NCI-H82 treated with DMSO at 0.1 percent for 48 hours (cell line): ENCODE measurements at regions not wholly inside any gene's neighbourhood (a gene's known extent, or its start where the extent isn't known, plus 50 kb on each side); places are given as distances from the start of the nearest gene placed in this dataset.
A peak's percentile ranks its signal among the peaks of the same experiment; 100 is the strongest.
"Not testable (repeated sequence)": the region's sequence is repeated elsewhere in the genome, so short reads cannot be mapped to it uniquely, and the experiment has no call there.

Experiments used
- DNase-seq: peaks from one replicate; lab custom pipeline; 2025; ENCODE audit not compliant: unreplicated experiment; lab: John Stamatoyannopoulos, UW

DNA sequence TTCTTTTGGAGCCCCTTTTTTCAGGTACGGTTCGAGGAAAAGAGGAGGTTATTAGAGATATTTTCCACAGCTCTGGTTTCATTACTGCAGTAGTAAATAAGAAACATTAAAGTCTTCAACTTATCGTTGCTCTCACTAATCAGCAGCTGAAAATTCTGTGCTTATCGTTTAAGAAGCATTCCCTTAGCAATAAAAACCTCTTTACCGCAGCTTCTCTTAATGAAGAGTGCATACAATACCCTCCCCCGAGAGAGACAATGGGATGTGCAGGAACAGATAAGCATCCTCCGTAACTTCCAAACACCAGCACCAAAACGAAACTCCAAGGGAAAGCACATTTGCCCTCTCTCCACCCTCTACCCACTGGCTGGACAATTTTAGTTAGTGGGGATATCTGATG, 384.5 kb downstream of the NEBL start:
- no peak for DNase-seq

DNA sequence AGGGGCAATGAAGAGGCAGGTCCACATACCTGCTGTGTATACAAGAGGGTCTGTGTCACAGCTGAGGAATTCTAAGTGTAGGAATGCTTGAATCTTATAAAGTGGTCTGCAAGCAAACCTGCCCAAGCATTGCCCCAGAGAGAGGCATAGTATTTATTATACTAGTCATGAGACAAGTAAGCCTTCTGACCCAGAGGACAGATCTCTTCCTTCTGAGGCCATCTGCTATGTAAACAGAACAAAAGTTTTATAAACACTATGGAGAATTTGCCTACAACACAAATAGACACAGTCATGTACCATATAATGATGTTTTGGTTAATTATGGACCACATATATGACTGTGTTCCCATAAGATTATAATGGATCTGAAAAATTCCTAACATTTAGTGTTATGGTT, 388.2 kb downstream of the NEBL start:
- no peak for DNase-seq

DNA sequence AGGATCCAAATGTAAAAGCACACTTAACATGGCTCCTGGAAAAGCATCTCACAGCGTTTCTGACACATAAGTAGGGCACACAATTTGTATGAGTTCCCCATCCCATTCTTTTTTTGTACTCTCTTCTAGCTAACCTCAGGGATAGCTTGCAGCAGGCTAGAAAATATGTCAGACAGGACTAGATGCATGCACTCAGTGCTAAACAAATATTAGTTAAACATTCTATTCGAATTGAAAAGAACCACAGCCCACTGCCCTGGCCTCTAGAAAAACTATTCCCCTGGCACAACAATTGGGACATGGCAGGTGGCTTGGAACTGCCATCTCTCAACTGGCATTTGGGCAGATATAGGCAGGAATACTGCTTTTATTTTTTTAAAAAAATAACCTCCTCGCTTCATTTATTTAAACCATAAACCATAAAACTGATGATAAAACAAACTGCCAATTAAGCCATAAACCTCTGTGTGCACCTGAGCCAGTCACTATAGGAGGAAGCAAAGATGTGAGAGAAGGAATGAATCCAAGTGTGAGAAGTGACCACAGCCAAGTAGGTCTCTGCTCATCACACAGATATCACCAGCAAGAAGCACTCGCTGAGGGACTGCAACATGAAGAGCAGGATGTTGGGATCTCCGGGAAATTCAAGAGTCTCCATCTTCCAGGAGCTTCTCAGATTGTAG, 394.1 kb downstream of the NEBL start:
- DNase-seq, result no peak

DNA sequence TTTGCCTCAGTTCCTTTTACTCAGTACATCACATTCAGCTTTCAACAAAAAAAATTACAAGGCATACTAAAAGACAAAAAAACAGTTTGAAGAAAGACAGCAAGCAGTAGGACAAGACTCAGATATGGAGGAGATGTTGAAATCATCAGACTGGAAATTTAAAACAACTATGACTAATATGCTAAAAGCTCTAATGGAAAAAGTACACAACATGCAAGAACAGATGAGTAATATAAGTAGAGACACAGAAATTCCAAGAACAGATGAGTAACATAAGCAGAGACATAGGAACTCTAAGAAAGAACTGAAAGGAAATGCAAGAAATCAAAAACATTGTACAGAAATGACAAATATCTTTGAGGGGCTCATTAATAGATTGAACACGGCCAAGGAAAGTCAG, 402.6 kb downstream of the NEBL start:
- DNase-seq, result no peak

DNA sequence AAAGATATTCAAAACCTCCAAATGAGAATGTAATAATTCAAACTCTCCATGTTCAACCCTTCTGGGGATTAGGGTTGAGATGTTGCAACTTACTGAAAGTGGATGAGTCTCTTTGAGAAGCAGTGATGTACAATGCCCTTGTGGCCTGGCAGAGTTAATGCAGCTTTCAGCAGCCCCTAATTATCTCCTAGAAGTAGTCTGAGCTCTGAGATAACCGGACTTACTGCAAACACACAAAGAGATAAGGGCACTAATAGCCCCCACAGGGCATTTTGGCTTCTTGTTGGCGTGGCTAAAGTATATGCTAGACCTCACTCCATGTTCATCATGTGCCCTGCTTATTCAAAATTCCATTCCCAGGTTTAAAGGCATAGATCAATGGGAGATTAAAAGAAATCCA, 404.7 kb downstream of the NEBL start:
- DNase-seq, result peak; percentile 4

DNA sequence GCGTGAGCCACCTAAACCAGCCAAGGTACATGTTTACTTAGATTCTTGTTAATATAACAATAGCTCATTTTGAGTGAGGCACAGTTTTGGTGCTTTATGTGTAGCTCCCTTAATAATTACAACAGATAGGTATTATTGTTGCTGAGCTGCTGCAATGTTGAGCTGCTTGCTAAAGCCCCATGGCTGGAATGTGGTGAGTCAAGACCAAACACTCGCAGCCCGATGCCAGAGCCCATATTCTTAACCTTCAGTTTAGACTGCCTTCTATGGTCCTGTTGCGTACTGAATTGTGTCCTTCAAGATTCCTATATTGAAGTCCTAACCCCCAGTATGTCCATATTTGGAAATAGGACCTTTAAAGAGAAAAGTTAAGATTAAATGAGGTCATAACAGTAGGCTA, 407.1 kb downstream of the NEBL start:
- DNase-seq, result no peak

DNA sequence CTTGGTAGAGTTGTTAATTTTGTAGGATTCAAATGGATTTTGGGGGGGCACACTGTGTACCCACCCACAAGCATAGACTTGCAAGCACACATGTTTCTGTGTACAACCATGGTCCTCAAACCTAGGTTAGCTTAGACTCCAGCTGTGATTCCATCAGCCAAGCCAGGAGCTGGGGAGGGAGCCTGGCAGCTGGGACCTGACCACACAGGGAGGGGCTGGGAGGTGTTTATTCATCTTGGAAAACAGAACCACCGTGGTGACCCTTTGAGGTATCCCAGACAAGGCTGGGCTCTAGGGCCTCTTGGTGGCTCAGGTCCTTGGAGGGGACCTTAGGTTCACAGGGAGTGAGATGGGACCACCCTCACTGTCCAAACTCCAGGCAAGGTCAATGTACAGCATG, 410.3 kb downstream of the NEBL start:
- DNase-seq, result no peak

DNA sequence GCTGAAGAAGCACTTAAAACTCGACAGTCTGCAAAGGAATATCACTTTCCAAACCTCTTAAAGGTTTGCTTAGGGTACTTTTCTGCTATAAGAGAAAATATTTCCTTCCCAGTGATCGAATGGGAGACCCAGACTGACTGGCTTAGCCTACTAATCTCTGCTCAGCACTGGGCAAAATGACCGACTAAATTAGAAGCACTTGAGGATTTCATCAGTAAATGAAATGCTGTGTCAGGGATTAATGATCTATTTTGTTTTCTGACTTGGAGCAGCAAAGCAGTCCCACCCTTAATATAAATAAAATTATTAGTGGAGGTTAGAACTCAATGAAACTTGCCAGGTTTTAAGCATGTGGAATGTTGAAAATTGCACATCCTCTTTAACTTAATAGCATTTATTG, 411.6 kb downstream of the NEBL start:
- DNase-seq, result peak; percentile 49

DNA sequence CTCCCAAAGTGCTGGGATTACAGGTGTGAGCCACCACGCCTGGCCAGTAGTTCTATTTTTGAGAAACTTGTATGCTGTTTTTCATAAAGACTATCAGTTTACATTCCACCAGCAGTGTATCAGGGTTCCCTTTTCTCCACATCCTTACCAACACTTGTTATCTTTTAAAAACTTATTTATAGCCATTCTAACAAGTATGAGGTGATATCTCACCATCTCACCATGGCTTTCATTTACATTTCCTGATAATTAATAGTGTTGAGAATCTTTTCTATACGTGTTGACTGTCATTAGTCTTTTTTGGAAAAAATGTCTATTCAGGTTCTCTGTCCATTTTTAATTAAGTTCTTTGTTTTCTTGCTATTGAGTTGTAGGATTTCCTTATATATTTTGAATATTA, 416.1 kb downstream of the NEBL start:
- DNase-seq, result no peak

DNA sequence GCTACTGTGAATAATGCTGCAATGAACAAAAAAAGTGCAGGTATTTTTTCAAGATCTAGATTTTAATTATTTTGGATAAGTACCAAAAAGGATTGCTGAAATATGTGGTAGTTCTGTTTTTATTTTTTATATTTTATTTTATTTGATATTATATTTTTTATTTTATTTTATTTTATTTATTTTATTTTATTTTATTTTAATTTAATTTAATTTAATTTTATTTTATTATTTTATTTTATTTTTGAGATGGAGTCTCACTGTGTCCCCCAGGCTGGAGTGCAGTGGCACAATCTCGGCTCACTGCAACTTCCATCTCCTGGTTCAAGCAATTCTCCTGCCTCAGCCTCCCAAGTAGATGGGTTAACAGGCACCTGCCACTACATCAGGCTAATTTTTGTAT, 416.5 kb downstream of the NEBL start:
- not testable (repeated sequence) for DNase-seq

DNA sequence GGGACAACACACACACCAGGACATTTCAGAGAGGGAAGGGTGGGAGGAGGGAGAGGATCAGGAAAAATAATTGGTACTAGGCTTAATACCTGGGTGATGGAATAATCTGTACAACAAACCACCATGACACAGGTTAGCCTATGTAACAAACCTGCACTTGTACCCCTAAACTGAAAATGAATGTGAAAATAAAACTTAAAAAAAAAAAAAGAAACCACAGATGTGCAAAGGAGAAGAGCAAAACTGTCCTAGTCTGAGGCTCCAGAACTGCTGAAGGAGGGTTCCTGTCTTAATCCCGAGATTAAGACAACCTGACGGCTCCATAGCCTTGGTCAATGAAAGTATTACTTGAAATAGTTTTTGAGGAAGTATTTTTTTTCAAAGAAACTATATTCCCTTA, 423.0 kb downstream of the NEBL start:
- no peak for DNase-seq

DNA sequence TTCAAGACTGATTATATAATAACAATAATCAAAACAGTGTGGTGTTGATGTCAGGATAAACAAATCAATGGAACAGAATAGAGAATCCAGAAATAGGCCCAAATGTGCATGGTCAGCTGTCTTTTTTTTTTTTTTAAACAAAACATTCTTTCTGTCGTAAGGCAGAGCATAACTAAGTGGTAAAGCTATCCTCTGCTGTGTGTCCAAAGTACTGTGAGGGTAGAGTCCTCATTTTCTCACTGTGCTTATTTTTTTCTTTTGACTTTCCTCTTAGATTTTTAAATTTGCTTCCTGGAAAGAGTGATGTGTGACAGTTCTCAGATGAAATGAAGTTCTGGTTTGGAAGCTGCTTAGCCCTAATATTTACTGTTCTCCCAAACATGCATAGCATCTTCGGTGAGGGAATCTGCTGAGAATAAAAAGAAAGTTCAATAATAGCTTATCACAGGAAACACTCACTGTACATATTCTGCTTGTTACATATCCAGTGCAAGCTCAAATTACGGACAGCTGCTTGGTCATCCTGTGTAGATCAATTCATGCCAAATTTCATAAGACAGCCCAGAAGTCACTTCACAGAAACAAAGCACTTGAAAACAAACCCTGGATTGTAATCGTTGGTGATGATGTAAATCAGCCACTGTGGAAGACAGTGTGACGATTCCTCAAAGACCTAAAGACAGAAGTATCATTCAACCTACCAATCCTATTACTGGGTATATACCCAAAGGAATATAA, 423.9 kb downstream of the NEBL start:
- no peak for DNase-seq

DNA sequence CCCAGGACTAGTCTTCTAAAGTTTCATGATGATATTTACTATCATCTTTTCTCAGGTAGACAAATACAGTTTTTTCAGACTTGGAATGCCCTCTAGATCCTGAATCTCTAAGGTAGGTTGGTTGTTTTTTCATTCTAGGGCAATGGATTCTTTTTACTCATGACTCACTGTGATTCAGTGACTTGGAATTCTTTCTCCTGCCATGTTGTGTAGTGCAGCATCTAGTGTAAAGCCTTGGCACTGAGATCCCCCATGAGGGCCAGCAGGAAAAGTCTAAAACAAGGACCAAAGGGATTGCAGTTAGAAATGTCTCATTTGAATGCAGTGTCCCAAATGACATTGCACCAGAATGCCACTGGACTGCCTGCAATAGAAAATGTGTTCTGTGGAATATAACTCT, 430.4 kb downstream of the NEBL start:
- DNase-seq, result no peak

DNA sequence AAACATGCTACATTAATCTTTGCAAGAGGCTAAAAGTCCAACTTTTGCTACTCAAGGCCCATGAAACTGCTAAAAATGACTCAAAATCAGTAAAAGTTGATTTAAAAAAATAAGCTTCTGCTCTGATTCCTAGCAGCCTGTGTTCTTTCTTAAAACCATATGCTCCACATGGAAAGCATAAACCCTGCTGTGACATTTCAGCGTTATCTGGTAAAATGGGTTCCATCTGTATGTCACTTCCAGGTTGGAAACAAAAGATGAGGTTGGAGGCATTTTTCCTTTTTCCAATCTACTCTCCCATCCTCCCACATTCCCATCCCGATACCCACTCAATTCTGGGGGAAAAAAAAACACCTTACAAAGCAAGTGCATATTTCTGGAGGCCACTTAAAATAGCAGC, 439.5 kb downstream of the NEBL start:
- no peak for DNase-seq

DNA sequence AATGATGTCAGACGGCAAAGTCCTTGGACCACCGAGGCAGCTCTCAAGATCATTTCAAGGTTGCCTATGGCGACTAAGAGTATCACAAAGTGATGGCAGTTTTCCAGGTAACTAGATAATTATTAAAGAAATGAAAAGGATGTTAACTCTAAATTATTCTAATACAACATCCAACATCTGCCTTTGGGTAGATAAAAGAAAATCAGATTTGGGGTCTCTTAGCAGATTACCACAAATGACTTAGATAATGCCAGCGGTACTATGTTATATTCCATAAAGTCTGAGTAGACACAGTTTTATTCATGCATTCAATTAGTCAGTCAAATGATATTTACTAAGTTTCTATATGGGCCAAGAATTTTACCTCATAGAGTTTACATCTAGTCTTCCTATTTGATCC, 441.3 kb downstream of the NEBL start:
- no peak for DNase-seq

DNA sequence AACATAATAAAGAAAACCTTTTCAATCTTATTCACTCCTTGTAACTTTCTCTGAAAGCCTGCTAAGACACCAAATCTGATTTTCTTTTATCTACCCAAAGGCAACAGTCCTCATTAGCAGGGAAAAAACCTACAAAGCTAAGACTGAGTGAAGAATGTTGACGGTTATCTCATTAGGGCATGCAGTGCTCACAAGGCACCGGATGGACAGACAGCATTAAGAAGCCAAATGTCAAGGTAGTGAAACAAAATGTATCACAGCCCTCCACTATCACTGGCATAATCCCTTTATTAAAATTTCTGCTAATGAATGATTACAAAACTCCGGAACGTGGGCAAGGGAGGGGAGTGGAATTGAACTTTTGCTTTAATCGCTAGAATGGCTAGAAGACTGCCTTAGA, 442.8 kb downstream of the NEBL start:
- peak; percentile 74 for DNase-seq

DNA sequence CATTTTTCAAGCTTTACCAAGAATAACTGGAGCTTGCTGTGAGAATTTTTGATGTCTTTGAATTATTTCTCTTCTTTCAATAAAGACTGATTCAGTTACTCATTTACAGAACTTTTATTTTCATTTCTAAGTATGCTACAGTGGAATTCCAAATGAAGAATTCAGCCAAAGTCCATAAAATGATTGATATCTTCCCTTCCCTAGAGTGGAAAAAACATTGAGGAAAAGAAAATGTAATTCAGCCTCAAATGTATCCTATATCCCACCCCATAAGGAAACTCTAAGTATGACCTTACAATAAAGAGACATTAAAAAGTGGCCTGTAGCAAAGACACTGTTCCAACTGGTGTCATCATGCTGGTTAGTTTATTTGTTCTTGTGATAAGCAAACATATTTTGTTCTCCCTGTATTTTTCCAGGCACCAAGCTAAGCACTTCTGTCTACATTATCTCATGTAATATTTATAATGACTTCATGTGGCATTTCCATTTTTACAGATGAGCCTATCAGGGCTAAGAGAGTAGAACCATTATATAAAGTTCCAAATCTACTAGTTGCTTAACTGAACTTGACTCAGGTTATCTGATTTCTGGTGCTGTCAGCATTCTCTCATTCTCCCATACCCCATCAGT, 450.4 kb downstream of the NEBL start:
- no peak for DNase-seq

DNA sequence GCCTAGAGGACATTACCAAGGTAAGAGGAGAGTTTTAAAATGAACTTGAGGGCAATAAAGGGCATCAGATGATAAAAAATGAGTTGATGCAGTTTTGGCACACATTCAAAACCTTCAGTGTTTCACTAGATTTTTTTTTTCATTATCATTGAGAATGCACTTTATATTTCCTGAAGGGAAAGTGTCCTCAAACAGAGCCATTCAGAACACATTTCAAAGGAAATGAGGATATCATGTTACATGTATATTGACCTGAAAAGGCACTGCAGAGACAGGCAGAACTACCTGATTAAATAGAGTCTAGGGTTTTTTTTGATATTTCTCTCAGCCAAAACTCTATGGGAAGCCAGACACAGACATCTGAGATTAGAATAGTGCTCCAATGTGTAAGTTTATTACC, 454.0 kb downstream of the NEBL start:
- no peak for DNase-seq

DNA sequence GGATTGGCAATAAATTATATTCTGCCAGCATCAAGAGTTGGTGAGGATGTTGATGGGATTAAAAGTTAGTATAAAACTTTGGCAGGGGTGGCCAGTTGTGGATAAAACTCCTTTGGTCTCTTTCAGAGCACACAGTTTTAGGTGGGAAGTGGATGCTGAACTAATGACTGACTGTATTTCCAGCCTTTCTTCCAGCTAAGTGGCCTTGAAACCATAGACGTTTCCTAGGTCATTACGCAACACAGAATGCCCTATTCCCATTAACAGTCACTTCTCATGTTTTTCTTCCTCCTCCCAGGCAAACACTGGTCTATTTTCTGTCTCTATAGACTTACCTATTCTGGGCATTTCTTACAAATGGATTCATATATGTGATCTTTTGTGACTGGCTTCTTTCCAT, 467.4 kb downstream of the NEBL start:
- DNase-seq, result no peak

DNA sequence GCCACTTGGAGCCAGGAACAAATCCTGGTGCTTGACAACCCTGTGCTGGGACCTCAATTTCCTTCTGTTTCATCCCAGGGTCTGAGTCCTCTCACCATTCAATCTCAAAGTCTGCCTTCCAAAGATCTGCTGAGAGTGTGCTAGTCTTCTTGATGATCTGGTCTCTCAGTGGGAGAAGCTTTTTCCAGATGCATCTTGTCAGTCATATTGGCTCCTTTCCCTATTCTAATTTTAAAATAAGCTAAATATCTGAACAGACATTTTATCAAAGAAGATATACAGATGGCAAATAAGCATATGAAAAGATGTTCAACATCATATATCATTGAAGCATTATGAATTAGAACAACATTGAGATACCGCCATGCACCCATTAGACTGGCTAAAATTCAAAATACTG, 469.3 kb downstream of the NEBL start:
- no peak for DNase-seq

DNA sequence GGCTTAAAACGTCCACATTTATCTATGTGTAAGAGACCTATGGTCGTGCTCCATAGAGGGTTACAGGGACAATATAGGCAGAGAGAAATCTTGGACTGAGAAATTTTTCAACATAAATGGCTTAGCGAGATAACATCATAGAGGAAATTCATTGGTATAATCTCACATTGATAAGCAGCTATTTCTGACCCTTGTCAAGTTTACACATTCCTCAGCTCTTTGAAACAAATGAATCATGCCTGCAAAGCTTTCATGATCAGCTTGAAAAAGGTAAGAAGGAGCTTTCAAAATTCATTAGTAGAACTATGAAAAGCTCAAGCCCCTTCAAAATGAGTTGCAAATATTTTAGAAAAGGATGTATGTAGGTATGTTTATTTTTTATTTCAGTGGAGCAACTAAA, 478.8 kb downstream of the NEBL start:
- no peak for DNase-seq

DNA sequence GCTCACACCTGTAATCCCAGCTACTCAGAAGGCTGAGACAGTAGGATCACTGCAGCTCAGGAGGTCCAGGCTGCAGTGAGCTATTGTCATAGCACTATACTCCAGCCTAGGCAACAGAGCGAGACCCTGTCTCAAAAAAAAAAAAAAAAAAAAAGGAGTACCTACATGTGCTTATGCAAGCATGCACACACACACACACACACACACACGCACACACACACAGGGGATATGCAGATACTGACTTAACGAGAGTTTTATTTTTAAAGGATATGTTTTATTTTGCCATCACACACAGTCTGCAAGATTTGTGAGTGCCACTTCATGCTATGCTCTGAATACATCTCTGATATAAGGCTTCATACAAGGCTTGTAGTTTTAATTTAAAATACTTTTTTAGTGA, 479.3 kb downstream of the NEBL start:
- DNase-seq, result no peak

DNA sequence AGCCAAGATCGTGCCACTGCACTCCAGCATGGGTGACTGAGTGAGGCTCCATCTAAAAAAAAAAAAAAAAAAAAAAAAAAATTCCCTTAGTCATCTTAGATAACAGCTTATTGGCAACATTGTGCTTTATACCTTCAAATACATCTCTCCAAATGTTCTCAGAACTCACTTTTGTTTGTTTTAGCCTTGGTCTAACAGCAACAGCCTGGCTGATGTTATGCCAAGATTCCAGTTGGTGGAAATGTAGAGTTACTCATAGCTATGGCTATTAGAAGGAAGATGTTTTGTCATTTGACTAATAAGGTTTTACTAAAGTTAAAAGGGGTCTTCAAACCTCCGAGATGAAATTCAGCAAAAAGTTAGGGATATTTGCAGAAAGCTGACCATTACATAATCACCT, 481.4 kb downstream of the NEBL start:
- DNase-seq, result no peak
